H1 (cell line): ENCODE measurements at regions not wholly inside any gene's neighbourhood (a gene's known extent, or its start where the extent isn't known, plus 50 kb on each side); places are given as distances from the start of the nearest gene placed in this dataset.

ENCODE experiments used
- CTCF ChIA-PET: fragments of 300-600 bp; sonication (Branson Sonifier 250); formaldehyde crosslinking; loops from one replicate; lab custom pipeline; 2021; ENCODE audit not compliant: partially characterized antibody; lab: Charles Lee
- POLR2A ChIA-PET: fragments of 300-600 bp; sonication (Branson Sonifier 250); formaldehyde crosslinking; loops from one replicate; lab custom pipeline; 2021; ENCODE audit warnings: inconsistent platforms; ENCODE audit not compliant: partially characterized antibody; lab: Charles Lee
- DNase-seq, 2 experiments: peaks; one replicate each; pipeline versions ENCODE4 v3.0.0 to v3.0.0-alpha.2; 2010 to 2022; ENCODE audit warnings: low spot score in 2 of 2, low read depth in 1 of 2, mixed read lengths in 1 of 2
- FAIRE-seq: peaks from 2 replicates; lab custom pipeline; 2011; peaks lifted over from hg19 to GRCh38; lab: Jason Lieb, UNC
- H2AFZ ChIP-seq: 2 replicates; pipeline ENCODE4 v1.8.1; 2012; ENCODE audit warnings: low read length, inconsistent platforms
- H2AK5ac ChIP-seq: 2 replicates; pipeline ENCODE4 v1.6.1; 2013; ENCODE audit warnings: low read depth, low read length
- H2BK120ac ChIP-seq: replicated peaks from 2 replicates; pipeline ENCODE3; 2013; ENCODE audit warnings: low read depth, low read length, inconsistent platforms
- H2BK12ac ChIP-seq: 2 replicates; pipeline ENCODE4 v1.6.1; 2013; ENCODE audit warnings: low read depth, low read length
- H2BK15ac ChIP-seq: 2 replicates; pipeline ENCODE4 v1.6.1; 2013; ENCODE audit warnings: low read length
- H2BK20ac ChIP-seq: 2 replicates; pipeline ENCODE4 v1.6.1; 2013; ENCODE audit warnings: low read length
- H2BK5ac ChIP-seq: 2 replicates; pipeline ENCODE4 v1.6.1; 2013; ENCODE audit warnings: low read depth, low read length
- H3K14ac ChIP-seq: 2 replicates; pipeline ENCODE4 v1.6.1; 2013; ENCODE audit warnings: inconsistent platforms; ENCODE audit not compliant: insufficient read length
- H3K18ac ChIP-seq: 2 replicates; pipeline ENCODE4 v1.6.1; 2013; ENCODE audit warnings: low read length; ENCODE audit errors: extremely low read depth
- H3K23ac ChIP-seq: 2 replicates; pipeline ENCODE4 v1.6.1; 2013; ENCODE audit warnings: inconsistent platforms; ENCODE audit not compliant: insufficient read length
- H3K23me2 ChIP-seq: 2 replicates; pipeline ENCODE4 v1.6.1; 2013; ENCODE audit warnings: low read depth, low read length
- H3K27ac ChIP-seq: 2 replicates; pipeline ENCODE4 v1.6.1; 2011; ENCODE audit warnings: low read depth, low read length, inconsistent platforms
- H3K27me3 ChIP-seq, 4 experiments: replicated peaks in 1 of 4; 1 replicate in 1 of 4; 2 replicates in 3 of 4; pipeline versions ENCODE4 v1.6.1 to v1.8.1; 2011 to 2013; ENCODE audit warnings: low read length in 3 of 4, mild to moderate bottlenecking in 3 of 4, inconsistent platforms in 2 of 4, mixed read lengths in 2 of 4, moderate library complexity in 1 of 4; ENCODE audit not compliant: control insufficient read depth in 3 of 4, insufficient read depth in 3 of 4; ENCODE audit errors: extremely low read depth in 1 of 4
- H3K36me3 ChIP-seq, 4 experiments: 2 replicates each; pipeline versions ENCODE4 v1.6.1 to v1.8.1; 2011 to 2013; ENCODE audit warnings: mild to moderate bottlenecking in 4 of 4, low read length in 3 of 4, moderate library complexity in 2 of 4, control low read depth in 1 of 4, inconsistent platforms in 1 of 4; ENCODE audit not compliant: insufficient read depth in 4 of 4, control insufficient read depth in 2 of 4
- H3K4ac ChIP-seq: replicated peaks from 2 replicates; pipeline ENCODE3; 2013; ENCODE audit warnings: low read length, low read depth, mixed read lengths, inconsistent platforms; ENCODE audit not compliant: insufficient read length
- H3K4me1 ChIP-seq, 4 experiments: replicated peaks in 1 of 4; 1 replicate in 1 of 4; 2 replicates in 3 of 4; pipeline versions ENCODE4 v1.6.1 to v1.8.1; 2011 to 2013; ENCODE audit warnings: low read length in 3 of 4, inconsistent platforms in 2 of 4, mixed read lengths in 1 of 4; ENCODE audit not compliant: insufficient read depth in 4 of 4, control insufficient read depth in 3 of 4
- H3K4me2 ChIP-seq, 2 experiments: 2 replicates each; pipeline versions ENCODE4 v1.6.1 to v1.8.1; 2011 to 2013; ENCODE audit warnings: low read depth in 2 of 2, low read length in 2 of 2, control low read depth in 1 of 2, inconsistent platforms in 1 of 2, mild to moderate bottlenecking in 1 of 2; ENCODE audit not compliant: insufficient read depth in 1 of 2
- H3K4me3 ChIP-seq, 4 experiments: fragments of 200-600, 300-600 bp in 1 of 4; sonication (generic), shearing (Covaris generic), sonication (Bioruptor Twin) in 1 of 4; 2 replicates each; pipeline versions ENCODE4 v1.5.1 to v1.8.1; 2011 to 2016; ENCODE audit warnings: low read length in 4 of 4, low read depth in 3 of 4, control low read depth in 2 of 4, inconsistent platforms in 2 of 4, mild to moderate bottlenecking in 2 of 4, mixed read lengths in 1 of 4, moderate library complexity in 1 of 4; ENCODE audit not compliant: insufficient read depth in 2 of 4; ENCODE audit errors: extremely low read depth in 1 of 4
- H3K56ac ChIP-seq: replicated peaks from 2 replicates; pipeline ENCODE3; 2013; ENCODE audit warnings: low read depth, mild to moderate bottlenecking, mixed read lengths, low read length, inconsistent platforms; ENCODE audit not compliant: insufficient read length
- H3K79me1 ChIP-seq: 2 replicates; pipeline ENCODE4 v1.6.1; 2013; ENCODE audit warnings: low read depth, low read length, control low read depth
- H3K79me2 ChIP-seq, 2 experiments: 2 replicates each; pipeline versions ENCODE4 v1.6.1 to v1.8.1; 2012 to 2013; ENCODE audit warnings: low read length in 2 of 2, mild to moderate bottlenecking in 2 of 2, inconsistent platforms in 1 of 2; ENCODE audit not compliant: insufficient read depth in 2 of 2, control insufficient read depth in 1 of 2
- H3K9ac ChIP-seq, 4 experiments: replicated peaks in 1 of 4; 1 replicate in 1 of 4; 2 replicates in 3 of 4; pipeline versions ENCODE4 v1.6.1 to v1.8.1; 2011 to 2013; ENCODE audit warnings: low read depth in 3 of 4, low read length in 3 of 4, control low read depth in 2 of 4, mild to moderate bottlenecking in 2 of 4, moderate library complexity in 2 of 4, inconsistent platforms in 1 of 4; ENCODE audit errors: extremely low read depth in 1 of 4
- H3K9me3 ChIP-seq, 2 experiments: 2 replicates each; pipeline versions ENCODE4 v1.6.1 to v1.8.1; 2012 to 2013; ENCODE audit warnings: mild to moderate bottlenecking in 2 of 2, moderate library complexity in 2 of 2, control low read depth in 1 of 2, inconsistent platforms in 1 of 2, low read depth in 1 of 2, low read length in 1 of 2, mixed read lengths in 1 of 2; ENCODE audit not compliant: insufficient read depth in 2 of 2
- H4K20me1 ChIP-seq, 2 experiments: replicated peaks in 1 of 2; 2 replicates each; pipeline versions ENCODE3 to v1.8.1; 2011 to 2013; ENCODE audit warnings: inconsistent platforms in 2 of 2, low read length in 2 of 2, mild to moderate bottlenecking in 1 of 2; ENCODE audit not compliant: insufficient read depth in 2 of 2, control insufficient read depth in 1 of 2
- H4K5ac ChIP-seq: 2 replicates; pipeline ENCODE4 v1.6.1; 2013; ENCODE audit warnings: low read length, low read depth, mixed read lengths, inconsistent platforms; ENCODE audit not compliant: insufficient read length
- H4K8ac ChIP-seq: 2 replicates; pipeline ENCODE4 v1.8.0; 2013; ENCODE audit warnings: mild to moderate bottlenecking, moderate library complexity, low read length, inconsistent platforms; ENCODE audit not compliant: insufficient read depth; ENCODE audit errors: extremely low read depth
- H4K91ac ChIP-seq: replicated peaks from 2 replicates; pipeline ENCODE3; 2013; ENCODE audit warnings: low read length, mixed read lengths, inconsistent platforms; ENCODE audit not compliant: insufficient read length
- CBX5 ChIP-seq: fragments of 300-800, 300-1000 bp; sonication (generic); IDR thresholded peaks from 2 replicates; pipeline ENCODE4 v1.7.1; 2016; ENCODE audit warnings: antibody characterized with exemption, low read length, low read depth
- CREB1 ChIP-seq: IDR thresholded peaks from 2 replicates; pipeline ENCODE4 v1.6.1; 2012; ENCODE audit warnings: inconsistent platforms
- JUND ChIP-seq: IDR thresholded peaks from 2 replicates; pipeline ENCODE4 v1.6.1; 2011; ENCODE audit warnings: mild to moderate bottlenecking, improper control_type of control experiment, low read length
- MAFK ChIP-seq: IDR thresholded peaks from 2 replicates; pipeline ENCODE4 v1.6.1; 2012; ENCODE audit warnings: low read depth, mild to moderate bottlenecking, improper control_type of control experiment, low read length
- NANOG ChIP-seq: IDR thresholded peaks from 2 replicates; pipeline ENCODE4 v1.6.1; 2011; ENCODE audit warnings: low read length, low read depth, mild to moderate bottlenecking, inconsistent platforms; ENCODE audit not compliant: insufficient read depth, poor library complexity, severe bottlenecking
- POLR2AphosphoS5 ChIP-seq: IDR thresholded peaks from 2 replicates; pipeline ENCODE4 v1.6.1; 2011; ENCODE audit warnings: low read depth, low read length
- POU5F1 ChIP-seq: IDR thresholded peaks from 2 replicates; pipeline ENCODE4 v1.6.1; 2011; ENCODE audit warnings: low read depth, mild to moderate bottlenecking, low read length, moderate library complexity
- SIN3A ChIP-seq, 2 experiments: IDR thresholded peaks in 1 of 2; conservative IDR thresholded peaks in 1 of 2; 2 replicates each; pipeline ENCODE4 v1.6.1; 2011 to 2012; ENCODE audit warnings: low read length in 2 of 2, improper control_type of control experiment in 1 of 2, low read depth in 1 of 2, mild to moderate bottlenecking in 1 of 2
- TBP ChIP-seq: IDR thresholded peaks from 2 replicates; pipeline ENCODE4 v1.6.1; 2011; ENCODE audit warnings: low read depth, low read length, improper control_type of control experiment
- YY1 ChIP-seq: IDR thresholded peaks from 2 replicates; pipeline ENCODE4 v1.6.1; 2011; ENCODE audit warnings: low read depth, mild to moderate bottlenecking, low read length
- WGBS, 2 experiments: shearing (Covaris generic) in 1 of 2; methylation state at CpG; one replicate each; pipeline versions ENCODE4 v1.1.6 to v1.1.7; 2013 to 2015; ENCODE audit warnings: low lambda C conversion rate in 2 of 2, mixed read lengths in 2 of 2, inconsistent platforms in 1 of 2, low coverage in 1 of 2, missing lambda C conversion rate in 1 of 2; ENCODE audit not compliant: insufficient replicate concordance in 2 of 2, insufficient coverage in 1 of 2, insufficient read length in 1 of 2; ENCODE audit errors: extremely low coverage in 1 of 2, missing lambda C conversion rate in 1 of 2; 5-methylcytosine and 5-hydroxymethylcytosine counted together
- TF ChIP-seq, protein P1 (sequence below), 3 experiments: IDR thresholded peaks; 1 replicate in 2 of 3; 2 replicates in 1 of 3; pipeline versions ENCODE4 v1.5.1 to v1.6.1; 2011; ENCODE audit warnings: low read length in 3 of 3, mild to moderate bottlenecking in 3 of 3, inconsistent platforms in 2 of 3, low read depth in 1 of 3, moderate library complexity in 1 of 3; ENCODE audit not compliant: insufficient read depth in 1 of 3; ENCODE audit errors: control extremely low read depth in 1 of 3

DNA sequence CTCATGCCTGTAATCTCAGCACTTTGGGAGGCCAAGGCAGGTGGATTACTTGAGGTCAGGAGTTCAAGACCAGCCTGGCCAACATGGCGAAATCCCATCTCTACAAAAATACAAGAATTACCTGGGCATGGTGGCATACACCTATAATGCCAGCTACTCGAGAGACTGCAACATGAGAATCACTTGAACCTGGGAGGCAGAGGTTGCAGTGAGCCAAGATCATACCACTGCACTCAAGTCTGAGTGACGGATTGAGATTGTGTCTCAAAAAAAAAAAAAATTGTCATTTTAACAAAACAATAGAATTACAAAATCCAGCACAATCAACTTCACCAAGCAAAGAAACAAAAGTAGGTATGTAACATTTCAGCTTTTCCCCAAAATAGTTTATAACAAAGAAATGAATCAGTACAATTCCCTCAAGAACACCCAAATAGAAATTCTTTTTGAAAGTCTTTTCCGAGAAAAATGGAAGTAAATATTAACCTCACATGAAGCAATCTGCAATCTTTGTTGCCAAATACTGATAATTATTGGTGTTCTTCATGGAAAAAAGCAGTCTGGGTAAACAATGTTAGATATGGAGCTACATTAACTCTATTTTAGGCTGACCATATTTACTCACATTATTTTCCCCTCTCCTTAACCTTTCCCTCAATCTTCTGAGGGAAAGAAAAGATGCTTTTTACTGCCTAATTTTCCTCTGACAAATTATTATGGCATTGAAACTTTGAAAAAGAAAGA, 165.9 kb upstream of the ATF7IP start:
- H3K27me3 ChIP-seq, result no peaks in the 10 kb centered on the region
- FAIRE-seq, result no peak
- H3K27ac ChIP-seq, result no peak overlapping the region
- H4K5ac ChIP-seq, result no peak overlapping the region
- POLR2A ChIA-PET, result no interaction called here
- no peak for DNase-seq
- no peaks in the 10 kb centered on the region for H3K79me2 ChIP-seq
- no peak overlapping the region for H3K56ac ChIP-seq
- peaks cover 0 to 2% (median 0%) of the 10 kb centered on the region in 4 experiments; a peak in 1 of 7 replicates for H3K4me1 ChIP-seq
- H3K4me3 ChIP-seq, result no peak overlapping the region
- no peak overlapping the region for H2AK5ac ChIP-seq
- no peaks in the 10 kb centered on the region for H3K79me1 ChIP-seq
- H4K91ac ChIP-seq, result no peak overlapping the region
- H2AFZ ChIP-seq, result no peak overlapping the region
- no peak overlapping the region for H3K4me2 ChIP-seq
- H3K14ac ChIP-seq, result no peak overlapping the region
- no peaks in the 10 kb centered on the region for H4K20me1 ChIP-seq
- no peak overlapping the region for H2BK12ac ChIP-seq
- no peaks in the 10 kb centered on the region for H3K9me3 ChIP-seq
- H2BK120ac ChIP-seq, result no peak overlapping the region
- CTCF ChIA-PET, result interaction anchor here (0.6 to 1.5 kb wide), 3 partner anchors 14 to 1534 kb away, joined by 3 to 8 read pairs (median 3); no protein-coding TSS in a partner anchor
- H3K18ac ChIP-seq, result no peak overlapping the region
- 87% methylated on average over 4 of the region's 4 CpGs; no CpG with 5 or more reads in 1 of the 2 experiments for WGBS, 2 experiments
- H3K36me3 ChIP-seq, result no peaks in the 10 kb centered on the region
- no peak overlapping the region for H3K4ac ChIP-seq
- no peaks in the 10 kb centered on the region for H3K23me2 ChIP-seq
- no peak overlapping the region for H2BK20ac ChIP-seq
- no peak overlapping the region for H3K9ac ChIP-seq
- H4K8ac ChIP-seq, result no peak overlapping the region
- H2BK15ac ChIP-seq, result no peak overlapping the region
- no peak overlapping the region for H2BK5ac ChIP-seq
- H3K23ac ChIP-seq, result no peak overlapping the region
- TF ChIP-seq POU5F1 (no peak), POLR2AphosphoS5 (no peak), JUND (no peak), TBP (no peak), CBX5 (no peak), MAFK (no peak), CREB1 (no peak), NANOG (no peak), YY1 (no peak), SIN3A (conservative IDR thresholded peaks at IDR 0.05 in 1 of 2, IDR thresholded peaks at IDR 0.05 in 1 of 2; ENCODE audit: low read depth in 1 of 2, low read length in 2 of 2) (no peak)
- TF ChIP-seq, protein P1, sequence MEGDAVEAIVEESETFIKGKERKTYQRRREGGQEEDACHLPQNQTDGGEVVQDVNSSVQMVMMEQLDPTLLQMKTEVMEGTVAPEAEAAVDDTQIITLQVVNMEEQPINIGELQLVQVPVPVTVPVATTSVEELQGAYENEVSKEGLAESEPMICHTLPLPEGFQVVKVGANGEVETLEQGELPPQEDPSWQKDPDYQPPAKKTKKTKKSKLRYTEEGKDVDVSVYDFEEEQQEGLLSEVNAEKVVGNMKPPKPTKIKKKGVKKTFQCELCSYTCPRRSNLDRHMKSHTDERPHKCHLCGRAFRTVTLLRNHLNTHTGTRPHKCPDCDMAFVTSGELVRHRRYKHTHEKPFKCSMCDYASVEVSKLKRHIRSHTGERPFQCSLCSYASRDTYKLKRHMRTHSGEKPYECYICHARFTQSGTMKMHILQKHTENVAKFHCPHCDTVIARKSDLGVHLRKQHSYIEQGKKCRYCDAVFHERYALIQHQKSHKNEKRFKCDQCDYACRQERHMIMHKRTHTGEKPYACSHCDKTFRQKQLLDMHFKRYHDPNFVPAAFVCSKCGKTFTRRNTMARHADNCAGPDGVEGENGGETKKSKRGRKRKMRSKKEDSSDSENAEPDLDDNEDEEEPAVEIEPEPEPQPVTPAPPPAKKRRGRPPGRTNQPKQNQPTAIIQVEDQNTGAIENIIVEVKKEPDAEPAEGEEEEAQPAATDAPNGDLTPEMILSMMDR (IDR thresholded peaks at IDR 0.05; ENCODE audit: control extremely low read depth in 1 of 3, insufficient read depth in 1 of 3, low read depth in 1 of 3, low read length in 3 of 3), result no peak
